Fibroblast of lung (primary cell): ENCODE measurements at regions not wholly inside any gene's neighbourhood (a gene's known extent, or its start where the extent isn't known, plus 50 kb on each side); places are given as distances from the start of the nearest gene placed in this dataset.

Experiments used
- EZH2 ChIP-seq: IDR thresholded peaks from 2 replicates; pipeline ENCODE4 v1.5.1; 2012; ENCODE audit warnings: low read length, control low read depth, mild to moderate bottlenecking; ENCODE audit errors: missing control alignments
- TF ChIP-seq, protein P1 (sequence below), 2 donors: IDR thresholded peaks in 1 of 2; conservative IDR thresholded peaks in 1 of 2; 1 replicate in 1 of 2; 2 replicates in 1 of 2; pipeline ENCODE4 v1.5.1; 2011 to 2012; ENCODE audit warnings: low read length in 2 of 2, control low read depth in 1 of 2, inconsistent platforms in 1 of 2, low read depth in 1 of 2, mild to moderate bottlenecking in 1 of 2

DNA sequence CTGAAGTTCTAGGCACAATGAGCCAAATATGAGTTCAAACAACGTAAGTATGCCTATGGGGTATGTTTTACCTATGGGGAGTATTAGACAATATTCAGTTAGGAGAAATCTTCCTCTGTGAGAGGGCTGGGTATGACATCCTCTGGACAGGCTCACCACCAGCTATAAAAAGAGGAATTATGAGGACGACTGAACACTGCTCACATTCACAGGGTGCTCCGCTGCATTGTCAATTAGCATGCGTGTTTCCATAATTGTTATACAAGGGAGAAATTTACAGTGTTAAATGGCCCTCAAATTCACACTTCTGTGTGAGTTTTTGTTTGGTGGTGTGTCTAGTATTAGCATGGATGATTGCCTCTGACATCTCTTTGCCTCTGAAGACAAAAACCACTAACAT lies 700.4 kb downstream of the BCL11A start:
- TF ChIP-seq, protein P1, sequence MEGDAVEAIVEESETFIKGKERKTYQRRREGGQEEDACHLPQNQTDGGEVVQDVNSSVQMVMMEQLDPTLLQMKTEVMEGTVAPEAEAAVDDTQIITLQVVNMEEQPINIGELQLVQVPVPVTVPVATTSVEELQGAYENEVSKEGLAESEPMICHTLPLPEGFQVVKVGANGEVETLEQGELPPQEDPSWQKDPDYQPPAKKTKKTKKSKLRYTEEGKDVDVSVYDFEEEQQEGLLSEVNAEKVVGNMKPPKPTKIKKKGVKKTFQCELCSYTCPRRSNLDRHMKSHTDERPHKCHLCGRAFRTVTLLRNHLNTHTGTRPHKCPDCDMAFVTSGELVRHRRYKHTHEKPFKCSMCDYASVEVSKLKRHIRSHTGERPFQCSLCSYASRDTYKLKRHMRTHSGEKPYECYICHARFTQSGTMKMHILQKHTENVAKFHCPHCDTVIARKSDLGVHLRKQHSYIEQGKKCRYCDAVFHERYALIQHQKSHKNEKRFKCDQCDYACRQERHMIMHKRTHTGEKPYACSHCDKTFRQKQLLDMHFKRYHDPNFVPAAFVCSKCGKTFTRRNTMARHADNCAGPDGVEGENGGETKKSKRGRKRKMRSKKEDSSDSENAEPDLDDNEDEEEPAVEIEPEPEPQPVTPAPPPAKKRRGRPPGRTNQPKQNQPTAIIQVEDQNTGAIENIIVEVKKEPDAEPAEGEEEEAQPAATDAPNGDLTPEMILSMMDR (conservative IDR thresholded peaks at IDR 0.05 in 1 of 2, IDR thresholded peaks at IDR 0.05 in 1 of 2; ENCODE audit: low read depth in 1 of 2, low read length in 2 of 2) = no peak
- no peak for TF ChIP-seq EZH2
